Osteoblast (primary cell): ENCODE measurements at regions not wholly inside any gene's neighbourhood (a gene's known extent, or its start where the extent isn't known, plus 50 kb on each side); places are given as distances from the start of the nearest gene placed in this dataset.

Source experiments
- DNase-seq: peaks from one replicate; pipeline ENCODE4 v3.0.0; 2011; ENCODE audit warnings: low spot score, mixed read lengths; ENCODE audit not compliant: insufficient read length; ENCODE audit errors: missing footprints
- H2AFZ ChIP-seq: 2 replicates; pipeline ENCODE4 v1.6.0; 2011; ENCODE audit warnings: mild to moderate bottlenecking, low read length
- H3K27ac ChIP-seq: 2 replicates; pipeline ENCODE4 v1.5.1; 2011; ENCODE audit warnings: mild to moderate bottlenecking, low read depth, low read length, moderate library complexity
- H3K27me3 ChIP-seq: 2 replicates; pipeline ENCODE4 v1.6.0; 2012; ENCODE audit warnings: mild to moderate bottlenecking, control low read depth, inconsistent platforms, low read length, moderate library complexity; ENCODE audit not compliant: insufficient read depth
- H3K36me3 ChIP-seq: 2 replicates; pipeline ENCODE4 v1.5.1; 2011; ENCODE audit warnings: mild to moderate bottlenecking, low read length, control low read depth, moderate library complexity; ENCODE audit not compliant: insufficient read depth
- H3K4me1 ChIP-seq: 2 replicates; pipeline ENCODE4 v1.5.1; 2011; ENCODE audit warnings: mild to moderate bottlenecking, low read length, control low read depth, moderate library complexity; ENCODE audit not compliant: insufficient read depth
- H3K4me2 ChIP-seq: 2 replicates; pipeline ENCODE4 v1.6.0; 2011; ENCODE audit warnings: mild to moderate bottlenecking, low read length; ENCODE audit not compliant: insufficient read depth
- H3K4me3 ChIP-seq: fragments of 200-600 bp; sonication (generic); 3 replicates; pipeline ENCODE4 v1.5.1; 2012; ENCODE audit warnings: mild to moderate bottlenecking, low read length, inconsistent platforms; ENCODE audit not compliant: insufficient read depth
- H3K79me2 ChIP-seq: 2 replicates; pipeline ENCODE4 v1.6.0; 2012; ENCODE audit warnings: mild to moderate bottlenecking, low read length, control low read depth, inconsistent platforms; ENCODE audit not compliant: insufficient read depth
- H3K9me3 ChIP-seq: 2 replicates; pipeline ENCODE4 v1.5.1; 2011; ENCODE audit warnings: low read depth, low read length, control low read depth
- H4K20me1 ChIP-seq: 2 replicates; pipeline ENCODE4 v1.6.0; 2012; ENCODE audit warnings: mild to moderate bottlenecking, low read length, control low read depth; ENCODE audit not compliant: insufficient read depth
- CTCF ChIP-seq: IDR thresholded peaks from 2 replicates; pipeline ENCODE4 v1.5.1; 2011; ENCODE audit warnings: mild to moderate bottlenecking, low read depth, low read length, moderate library complexity; ENCODE audit errors: extremely low read depth

- H3K36me3 ChIP-seq, result no peaks in the 10 kb centered on the region
- TF ChIP-seq CTCF, result no peak
- no peaks in the 10 kb centered on the region for H3K79me2 ChIP-seq
- H3K4me1 ChIP-seq, result peaks cover 30% of the 10 kb centered on the region
- peak overlapping the region; percentile 68 for H2AFZ ChIP-seq
- H3K9me3 ChIP-seq, result no peaks in the 10 kb centered on the region
- H3K4me2 ChIP-seq, result peak overlapping the region; percentile 27
- no peaks in the 10 kb centered on the region for H3K27me3 ChIP-seq
- H4K20me1 ChIP-seq, result no peaks in the 10 kb centered on the region
- H3K4me3 ChIP-seq, result no peak overlapping the region
- peak overlapping the region; percentile 86 for H3K27ac ChIP-seq
- peak; percentile 86 for DNase-seq
Observed at GRCh38 chr7:106421181-106421762, 136.5 kb upstream of the NAMPT start.

GRCh38 chr7:106420736-106421135 is 136.0 kb upstream of the NAMPT start:
- H3K4me2 ChIP-seq, result no peak overlapping the region
- no peak for DNase-seq
- no peaks in the 10 kb centered on the region for H4K20me1 ChIP-seq
- H2AFZ ChIP-seq, result no peak overlapping the region
- H3K4me3 ChIP-seq, result no peak overlapping the region
- H3K27me3 ChIP-seq, result no peaks in the 10 kb centered on the region
- peaks cover 30% of the 10 kb centered on the region for H3K4me1 ChIP-seq
- peak overlapping the region; percentile 86 for H3K27ac ChIP-seq
- no peaks in the 10 kb centered on the region for H3K79me2 ChIP-seq
- H3K36me3 ChIP-seq, result no peaks in the 10 kb centered on the region
- no peak for TF ChIP-seq CTCF
- no peaks in the 10 kb centered on the region for H3K9me3 ChIP-seq

GRCh38 chr7:106420210-106420609 is 135.4 kb upstream of the NAMPT start:
- Histone ChIP-seq H3K79me2 (no peaks in the 10 kb centered on the region), H3K9me3 (no peaks in the 10 kb centered on the region), H2AFZ (no peak overlapping the region), H3K27me3 (no peaks in the 10 kb centered on the region), H3K27ac (peak overlapping the region; percentile 86), H3K4me2 (no peak overlapping the region), H3K4me1 (peaks cover 25% of the 10 kb centered on the region), H3K4me3 (no peak overlapping the region), H3K36me3 (no peaks in the 10 kb centered on the region), H4K20me1 (no peaks in the 10 kb centered on the region)
- DNase-seq, result no peak
- no peak for TF ChIP-seq CTCF

- Histone ChIP-seq H3K9me3 (no peaks in the 10 kb centered on the region), H3K79me2 (no peaks in the 10 kb centered on the region), H3K4me3 (no peak overlapping the region), H2AFZ (no peak overlapping the region), H3K4me2 (no peak overlapping the region), H3K36me3 (no peaks in the 10 kb centered on the region), H3K27me3 (no peaks in the 10 kb centered on the region), H3K27ac (no peak overlapping the region), H3K4me1 (peaks cover 22% of the 10 kb centered on the region), H4K20me1 (no peaks in the 10 kb centered on the region)
- no peak for TF ChIP-seq CTCF
- DNase-seq, result no peak
Observed at GRCh38 chr7:106419455-106420182, 134.8 kb upstream of the NAMPT start.
